TTC549 (cell line): ENCODE measurements at regions not wholly inside any gene's neighbourhood (a gene's known extent, or its start where the extent isn't known, plus 50 kb on each side); places are given as distances from the start of the nearest gene placed in this dataset.

Experiments used
- FAIRE-seq: peaks from 2 replicates; lab custom pipeline; 2012; peaks lifted over from hg19 to GRCh38; lab: Jason Lieb, UNC

- FAIRE-seq = no peak
Observed at GRCh38 chr15:69795601-69796000, 302.1 kb downstream of the TLE3 start.

DNA sequence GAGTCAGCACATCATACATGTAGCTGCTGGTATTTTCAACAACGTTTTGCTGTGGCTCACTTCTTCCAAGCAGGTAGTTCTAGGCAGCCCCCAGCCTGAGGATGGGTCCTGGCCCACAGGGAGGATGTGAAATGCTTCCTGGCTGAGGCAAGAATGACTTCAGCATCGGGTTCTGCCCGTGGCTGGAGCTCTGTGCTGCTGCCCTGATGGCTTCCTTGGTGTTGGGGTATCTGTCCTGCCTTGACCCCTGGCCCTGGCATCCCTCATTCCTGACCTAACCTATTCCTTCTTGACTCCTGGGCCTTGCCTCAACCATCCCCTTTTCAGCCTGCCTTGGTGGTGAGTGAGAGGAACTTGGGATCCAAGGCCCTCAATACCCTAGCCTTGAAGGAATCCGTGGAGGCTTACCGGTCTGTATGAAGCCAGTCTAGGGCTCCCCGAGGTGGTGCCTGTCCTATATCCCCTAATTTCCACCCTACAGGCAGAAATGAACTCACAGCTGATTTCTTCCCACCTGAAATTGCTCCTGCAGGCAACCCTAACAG is 300.6 kb downstream of the TLE3 start:
- no peak for FAIRE-seq

- FAIRE-seq = no peak
Observed at GRCh38 chr15:69797615-69798014, 300.1 kb downstream of the TLE3 start.

DNA sequence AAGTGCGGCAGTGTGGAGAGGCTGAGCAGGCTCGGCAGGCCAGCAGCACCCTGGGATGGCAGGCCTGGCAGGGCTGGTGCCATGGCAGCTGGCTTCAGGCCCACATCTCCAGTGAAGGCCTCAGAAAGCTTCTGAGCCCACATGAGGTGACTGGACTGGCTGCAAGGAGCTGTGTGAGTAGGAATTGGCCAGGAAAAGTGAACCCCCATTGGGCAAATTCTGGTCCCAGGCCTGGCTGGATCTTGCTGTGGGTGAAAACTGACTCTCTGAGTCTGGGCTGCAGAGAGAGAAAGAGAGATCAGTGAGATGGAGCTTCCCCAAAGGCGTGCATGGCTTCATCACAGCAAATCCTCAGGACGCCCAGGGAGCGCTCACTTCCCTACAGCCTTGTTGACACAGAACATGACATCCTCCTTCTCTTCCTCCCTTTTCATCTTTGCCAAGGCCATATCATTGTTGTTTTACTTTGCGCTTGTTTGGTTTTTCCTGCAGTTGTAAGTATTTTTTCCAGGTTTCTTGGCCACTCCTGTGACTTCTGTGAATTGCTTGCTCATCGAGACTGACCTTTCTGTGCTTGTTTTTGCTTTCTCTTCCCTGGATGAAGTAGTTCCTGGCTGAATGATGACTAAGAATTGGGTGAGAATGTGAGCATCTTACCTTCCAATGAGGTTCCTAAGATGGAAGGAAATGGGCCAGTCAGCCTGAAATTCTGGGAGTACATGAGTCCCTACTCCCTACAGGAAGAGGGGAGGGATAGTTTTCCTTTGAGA is 299.1 kb downstream of the TLE3 start:
- no peak for FAIRE-seq

DNA sequence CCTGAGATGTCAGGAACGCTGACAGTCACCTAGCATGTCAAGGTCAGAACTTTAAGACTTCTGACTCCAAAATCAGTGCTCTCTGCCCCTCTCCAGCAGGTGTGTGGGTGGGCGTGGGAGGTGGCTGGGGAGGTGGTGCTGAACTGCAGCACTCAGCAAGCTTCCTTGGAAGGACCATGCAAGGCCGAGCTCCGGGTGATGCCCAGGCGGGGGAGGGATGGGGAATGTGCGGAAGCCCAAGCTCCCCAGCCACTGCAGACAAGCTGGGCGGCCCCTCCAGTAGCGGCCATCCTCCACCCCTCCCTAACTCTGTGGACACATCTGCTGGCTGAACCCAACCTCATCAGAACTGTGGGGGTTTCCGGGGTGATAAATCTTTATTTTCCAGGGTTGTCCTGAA is 296.6 kb downstream of the TLE3 start:
- FAIRE-seq = no peak

DNA sequence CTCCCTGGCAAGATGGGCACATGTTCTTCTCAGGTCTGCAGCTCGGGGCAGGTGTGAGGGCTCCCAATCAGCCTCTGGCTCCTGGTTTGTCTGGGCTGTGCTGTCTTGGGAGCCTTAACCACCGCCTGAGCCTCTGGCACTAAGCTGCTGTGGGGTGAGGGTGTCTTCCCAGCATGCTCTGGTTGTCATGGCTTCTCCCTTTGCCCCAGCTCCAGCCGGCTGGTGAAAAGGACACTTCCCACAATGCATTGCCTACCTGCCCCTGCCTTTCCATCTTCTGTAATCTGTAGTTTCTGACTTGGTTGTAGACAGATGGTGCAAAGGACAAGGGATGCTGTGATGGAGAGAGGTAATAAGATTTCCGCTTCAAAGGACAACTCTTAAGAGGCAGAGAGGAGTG is 295.3 kb downstream of the TLE3 start:
- no peak for FAIRE-seq

- FAIRE-seq = no peak
Observed at GRCh38 chr15:69804786-69805185, 292.9 kb downstream of the TLE3 start.

DNA sequence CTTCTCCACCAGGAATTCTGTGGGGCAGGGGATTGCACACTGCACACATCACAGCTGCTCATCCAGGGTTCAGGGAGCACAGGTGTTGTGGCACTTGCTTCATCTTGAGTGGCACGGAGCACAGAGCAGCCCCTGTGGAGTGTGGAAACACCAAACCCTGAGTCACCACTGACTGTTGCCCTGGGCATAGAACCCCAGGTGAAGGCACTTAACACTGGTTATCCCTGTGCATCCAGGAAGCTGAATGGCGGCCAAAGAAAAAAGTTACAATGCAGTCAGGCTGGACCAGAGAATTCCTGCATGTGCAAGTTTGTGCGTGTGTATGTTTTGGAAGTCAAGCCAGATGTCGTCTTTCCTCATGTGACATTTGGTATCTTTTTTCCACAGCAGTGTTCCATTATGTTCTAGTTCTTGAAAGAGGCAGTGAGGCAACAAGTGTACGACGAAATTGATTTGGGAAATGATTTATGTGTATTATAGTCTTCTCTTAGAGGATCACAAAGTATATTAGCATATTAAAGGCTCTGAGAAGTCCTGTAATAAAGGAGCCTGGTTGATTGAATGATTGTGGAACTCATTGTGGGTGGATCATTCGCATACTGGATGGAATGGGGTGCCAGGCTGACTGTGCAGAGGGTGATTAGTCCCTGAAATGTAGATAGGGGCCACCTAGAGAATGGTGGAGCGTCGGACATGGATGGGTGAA is 292.3 kb downstream of the TLE3 start:
- no peak for FAIRE-seq

GRCh38 chr15:69806287-69806915 is 291.3 kb downstream of the TLE3 start:
- FAIRE-seq = no peak

- FAIRE-seq = no peak
Observed at GRCh38 chr15:69807721-69808120, 290.0 kb downstream of the TLE3 start.

GRCh38 chr15:69808756-69809155 is 289.0 kb downstream of the TLE3 start:
- FAIRE-seq = no peak

GRCh38 chr15:69809421-69809820 is 288.3 kb downstream of the TLE3 start:
- FAIRE-seq = no peak

- no peak for FAIRE-seq
Observed at GRCh38 chr15:69810431-69811354, 287.0 kb downstream of the TLE3 start.

- no peak for FAIRE-seq
Observed at GRCh38 chr15:69812861-69813261, 284.9 kb downstream of the TLE3 start.

- no peak for FAIRE-seq
Observed at GRCh38 chr15:69813881-69814280, 283.8 kb downstream of the TLE3 start.

- FAIRE-seq = no peak
Observed at GRCh38 chr15:69814932-69815331, 282.8 kb downstream of the TLE3 start.

DNA sequence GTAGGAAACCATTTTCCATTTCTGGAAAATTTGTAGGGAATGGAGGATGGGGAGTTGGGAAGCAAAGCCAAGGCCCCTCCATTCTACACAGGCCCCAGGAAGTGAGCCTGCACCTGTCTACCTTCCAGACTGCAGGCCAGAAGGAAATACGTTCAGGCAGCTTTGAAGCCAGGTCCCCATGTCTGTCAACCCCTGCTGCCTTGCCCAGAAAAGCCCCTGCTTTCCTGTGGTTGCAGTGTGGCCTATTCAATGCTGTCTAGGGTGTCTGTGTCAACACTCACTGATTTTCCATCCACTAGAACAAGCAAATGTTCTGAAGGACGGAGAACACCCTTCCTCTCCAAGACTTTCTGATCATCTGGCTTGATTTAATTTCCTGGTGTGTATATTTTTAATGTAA is 281.9 kb downstream of the TLE3 start:
- FAIRE-seq = no peak

GRCh38 chr15:69816522-69816921 is 281.2 kb downstream of the TLE3 start:
- no peak for FAIRE-seq

- no peak for FAIRE-seq
Observed at GRCh38 chr15:69818529-69818928, 279.2 kb downstream of the TLE3 start.

DNA sequence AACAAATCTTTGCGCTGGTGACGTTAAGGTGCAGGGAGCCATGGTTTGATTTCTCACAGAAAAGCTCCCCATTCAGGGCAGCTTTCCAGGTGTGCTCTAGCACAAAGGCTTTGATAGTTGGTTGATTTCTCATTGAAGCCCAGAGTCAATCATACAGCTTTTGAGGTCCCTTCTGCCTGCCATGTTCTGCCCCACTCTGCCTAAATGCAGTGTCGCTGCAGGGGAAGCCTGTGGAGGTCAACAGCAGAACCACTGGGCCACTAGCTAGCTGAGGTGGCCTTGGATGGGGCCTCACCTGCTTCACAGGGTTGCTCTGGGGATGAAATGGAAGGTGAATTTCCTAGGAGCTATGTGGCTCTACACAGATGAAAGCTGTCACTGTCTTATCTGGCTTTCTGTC is 278.3 kb downstream of the TLE3 start:
- no peak for FAIRE-seq

DNA sequence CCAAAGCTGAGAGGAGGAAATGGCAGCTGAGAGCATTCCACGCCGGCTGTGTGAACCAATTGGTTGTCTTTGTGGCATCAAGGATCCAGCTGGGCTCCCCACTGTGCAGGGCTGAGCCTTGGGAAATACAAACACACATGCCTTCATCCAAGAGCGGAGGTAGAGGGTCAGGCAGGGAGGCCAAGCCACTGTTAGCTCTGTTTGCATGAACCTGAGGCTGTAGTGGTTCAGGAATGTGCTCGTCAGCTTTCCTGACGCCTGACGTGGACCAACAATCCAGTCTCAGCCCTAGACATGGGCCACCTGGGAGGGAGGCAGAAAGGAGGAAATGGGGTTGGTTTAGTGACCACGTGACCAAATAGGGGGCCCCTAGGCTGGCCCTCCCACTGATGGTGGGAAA is 276.9 kb downstream of the TLE3 start:
- FAIRE-seq = no peak
